ENCODE measurements at regions not wholly inside any gene's neighbourhood (a gene's known extent, or its start where the extent isn't known, plus 50 kb on each side); places are given as distances from the start of the nearest gene placed in this dataset.
"Not testable (repeated sequence)": the region's sequence is repeated elsewhere in the genome, so short reads cannot be mapped to it uniquely, and the experiment has no call there.

DNA sequence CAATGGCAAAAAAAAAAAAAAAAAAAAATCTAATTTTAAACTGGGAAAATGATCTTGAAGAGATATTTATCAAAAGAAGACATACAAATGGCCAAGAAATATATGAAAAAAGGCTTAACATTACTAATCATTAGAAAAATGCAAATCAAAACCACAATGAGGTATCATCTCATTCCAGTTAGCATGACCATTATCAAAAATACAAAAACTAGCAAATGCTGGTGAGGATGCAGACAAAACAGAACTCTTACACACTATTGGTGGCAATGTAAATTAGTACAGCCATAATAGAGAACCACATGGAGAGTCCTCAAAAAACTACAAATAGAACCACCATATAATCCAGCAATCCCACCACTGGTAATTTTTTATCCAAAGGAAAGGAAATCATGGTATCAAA, 489.6 kb downstream of the TNS3 start:
- intact Hi-C loops (cut with micrococcal nuclease) = no loop called here

DNA sequence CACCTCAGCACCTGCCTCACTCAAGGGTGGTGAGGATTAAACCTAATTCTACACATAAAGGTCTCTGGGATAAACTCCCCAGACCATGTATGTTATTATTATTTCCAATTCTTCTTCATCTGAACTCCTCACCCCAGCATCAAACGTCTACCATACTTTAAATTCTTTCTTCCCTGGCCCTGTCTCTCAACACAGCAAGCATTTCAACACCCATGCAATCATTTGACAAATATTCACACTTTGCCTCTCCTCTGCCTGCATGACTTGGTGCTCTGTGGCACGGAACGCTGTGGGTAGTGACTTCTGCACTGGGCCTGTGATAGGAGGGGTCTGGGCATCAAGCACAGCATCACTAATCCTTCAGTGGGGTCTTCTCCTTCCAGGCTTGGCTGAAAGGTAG, 490.8 kb downstream of the TNS3 start:
- intact Hi-C loops (cut with micrococcal nuclease) = no loop called here

DNA sequence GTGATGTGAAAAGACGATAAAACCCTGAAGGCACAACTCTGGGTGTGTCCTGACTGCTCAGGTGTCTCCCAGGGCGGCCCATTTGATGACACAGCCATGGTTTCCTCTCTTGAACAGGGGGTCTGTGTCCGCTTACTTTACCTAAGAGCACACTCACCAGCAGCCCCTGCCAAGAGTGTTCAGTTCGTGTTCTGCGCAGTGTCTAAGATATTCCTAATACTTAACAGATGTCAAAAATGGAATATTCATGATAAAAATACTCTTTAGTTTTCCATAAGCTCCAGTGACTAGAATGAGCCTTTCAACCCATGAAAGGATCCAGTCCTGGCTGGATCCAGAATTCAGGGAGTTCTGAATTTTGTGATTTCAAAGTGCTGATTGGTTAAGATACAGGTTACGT, 492.4 kb downstream of the TNS3 start:
- intact Hi-C loops (cut with micrococcal nuclease) = loop anchor here (1.0 kb wide), 1 partner anchor 1172 kb away; no protein-coding TSS in a partner anchor

DNA sequence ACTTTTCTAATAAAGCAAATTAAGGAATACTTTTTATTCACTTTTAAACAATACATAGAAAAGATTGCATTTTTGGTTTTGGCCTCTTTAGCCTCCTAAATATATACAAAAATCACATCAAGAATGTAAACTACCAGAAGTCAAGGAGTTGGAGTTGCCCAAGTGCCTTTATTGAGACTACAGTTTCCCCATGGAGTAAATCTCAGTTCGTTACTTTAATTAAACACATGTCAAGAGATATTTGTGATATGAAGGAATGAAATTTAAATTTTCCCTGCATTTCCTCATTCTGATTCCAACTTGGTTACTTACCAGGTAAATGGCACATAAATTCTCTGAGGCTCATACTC, 492.9 kb downstream of the TNS3 start:
- intact Hi-C loops (cut with micrococcal nuclease) = loop anchor here (1.0 kb wide), 1 partner anchor 1172 kb away; no protein-coding TSS in a partner anchor

DNA sequence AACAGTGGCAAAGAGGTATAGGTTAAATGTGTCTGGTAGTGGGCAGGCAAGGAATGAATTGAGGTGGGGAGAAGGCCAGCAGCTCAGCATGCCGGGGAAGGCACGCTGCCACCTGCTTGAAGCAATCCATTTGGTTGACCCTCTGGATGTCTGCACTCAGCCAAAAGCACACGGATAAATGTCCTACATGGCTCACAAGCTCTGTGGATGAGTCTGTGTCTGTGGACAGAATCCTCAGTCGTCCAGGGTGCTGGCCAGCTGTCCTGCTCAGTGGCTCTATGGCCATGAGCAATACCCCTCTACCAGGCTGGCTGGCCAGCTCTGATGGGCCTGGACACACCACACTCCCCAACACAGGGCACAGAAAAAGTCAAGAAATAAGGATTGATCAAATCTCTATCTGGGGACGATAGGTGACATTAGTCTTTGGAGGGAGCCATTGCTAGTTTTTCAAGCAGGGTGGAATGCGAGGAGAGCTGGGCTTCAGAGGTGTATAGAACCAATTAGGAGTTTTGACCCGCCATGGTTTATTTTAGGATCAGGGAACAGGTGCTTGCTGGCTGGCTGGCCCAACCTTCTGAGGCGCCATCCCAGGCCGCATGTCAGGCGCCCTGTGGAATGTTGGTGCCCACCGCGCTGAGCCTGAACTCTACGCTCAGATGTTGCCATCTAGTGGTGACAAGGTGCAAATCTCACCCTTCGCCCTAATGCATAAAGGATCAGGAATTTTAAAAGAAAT, 493.4 kb downstream of the TNS3 start:
- intact Hi-C loops (cut with micrococcal nuclease) = loop anchor here (1.0 kb wide), 1 partner anchor 1171 kb away; no protein-coding TSS in a partner anchor

DNA sequence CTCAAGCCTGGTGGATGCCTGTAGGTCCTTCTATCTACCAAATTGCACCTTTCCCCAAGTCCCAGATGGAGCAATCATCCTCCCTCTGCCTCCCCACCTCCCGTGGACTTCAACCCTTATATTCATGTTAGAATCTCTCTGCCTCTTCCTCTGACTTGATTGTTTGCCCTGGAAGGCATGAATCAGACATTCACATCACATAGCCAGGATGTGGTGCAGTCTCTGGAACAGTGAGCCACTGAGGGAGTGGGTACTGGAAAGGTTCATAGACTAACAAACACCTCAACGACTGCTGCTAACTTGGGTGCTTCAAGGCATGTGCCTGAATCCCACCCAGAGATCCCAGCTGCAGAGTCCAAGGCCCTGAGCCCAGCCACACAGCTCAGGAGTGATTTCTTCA, 494.0 kb downstream of the TNS3 start:
- intact Hi-C loops (cut with micrococcal nuclease) = no loop called here

DNA sequence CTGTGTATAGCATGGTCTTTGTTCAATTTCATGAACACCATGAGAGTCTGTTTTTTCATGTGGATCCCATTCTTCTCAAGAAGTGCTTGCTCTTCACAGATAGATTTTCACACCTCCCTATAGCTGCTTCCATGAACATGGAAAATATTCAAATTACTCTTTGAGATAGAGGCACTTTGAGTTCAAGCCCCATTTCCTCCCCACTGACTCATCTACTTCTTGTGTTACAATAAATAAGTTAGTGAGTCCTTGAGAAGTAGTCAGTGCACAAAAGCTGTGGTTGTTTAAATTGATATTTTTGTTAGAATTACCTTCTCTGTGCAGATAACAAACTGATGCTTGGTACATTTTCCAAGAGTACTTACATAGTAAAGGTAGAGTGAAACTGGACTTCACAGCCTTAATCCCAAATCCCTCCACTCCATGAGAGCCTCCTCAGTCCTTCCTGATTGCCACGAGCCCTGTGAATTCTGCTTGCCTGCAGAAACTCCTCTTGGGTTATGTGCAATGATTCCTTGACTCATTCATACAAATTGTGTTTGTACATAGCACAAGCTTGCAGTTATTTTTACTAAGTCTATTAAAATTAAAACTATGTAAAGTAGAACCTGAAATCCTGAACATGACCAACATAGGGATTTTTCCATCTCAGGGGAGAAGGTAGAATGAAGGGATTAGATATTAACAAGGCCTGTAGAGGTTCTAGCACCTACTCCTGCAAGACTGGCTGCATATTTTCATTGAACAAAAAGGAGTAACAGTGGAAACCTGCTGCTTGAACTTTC, 496.2 kb downstream of the TNS3 start:
- intact Hi-C loops (cut with micrococcal nuclease) = no loop called here

DNA sequence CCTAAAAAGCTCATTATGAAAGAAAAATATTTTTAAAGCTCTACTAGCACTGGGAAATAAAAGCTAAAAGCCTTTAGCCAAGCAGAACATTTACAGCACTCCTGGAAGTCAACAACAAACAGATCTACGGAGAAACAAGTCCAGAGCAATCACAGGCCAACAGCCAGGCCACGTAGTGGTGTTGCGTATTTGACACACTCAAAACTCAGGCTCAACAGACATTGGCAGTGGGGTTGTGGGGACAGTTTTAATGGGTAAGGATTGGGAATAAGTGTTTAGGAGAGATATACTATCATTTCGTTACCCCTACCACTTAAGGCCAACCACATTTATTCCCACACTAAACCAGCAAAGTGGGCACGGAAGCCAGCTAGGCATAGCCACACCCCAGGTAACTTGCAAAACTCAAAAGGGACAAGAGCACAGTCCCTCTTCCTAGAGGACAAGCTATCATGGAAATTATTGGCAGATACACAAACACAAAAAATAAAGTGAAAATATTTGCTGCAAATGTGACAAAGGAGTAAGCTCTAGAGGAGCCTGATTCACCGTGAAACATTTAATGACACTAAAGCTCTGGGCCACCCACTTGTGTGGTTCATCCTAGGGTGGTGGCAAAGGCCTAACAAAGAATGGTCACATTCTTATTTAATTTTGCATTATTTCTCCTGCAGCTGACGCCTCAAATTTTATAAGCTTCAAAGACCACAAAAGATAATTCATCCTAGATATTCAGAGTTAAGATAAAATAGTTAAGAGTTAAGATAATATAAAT, 498.2 kb downstream of the TNS3 start:
- intact Hi-C loops (cut with micrococcal nuclease) = no loop called here

DNA sequence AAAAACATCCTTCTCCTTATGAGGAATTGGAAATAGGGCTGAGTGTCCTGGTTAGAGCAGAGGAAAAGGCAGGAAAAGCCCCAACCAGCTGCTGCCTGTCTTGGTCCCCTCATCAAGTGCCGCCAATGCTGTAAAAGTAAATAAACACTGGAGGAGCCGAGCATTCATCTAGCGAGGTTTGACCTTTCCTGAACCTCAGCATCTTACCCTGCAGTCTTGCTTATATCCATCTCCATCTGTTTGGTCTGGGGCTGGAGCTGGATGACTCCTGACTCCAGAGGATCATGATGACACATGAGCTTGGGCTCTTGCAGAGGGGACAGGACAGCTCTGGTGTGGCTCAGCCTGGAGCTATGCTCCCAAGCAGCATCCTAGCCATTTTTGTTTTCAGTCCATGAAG, 501.1 kb downstream of the TNS3 start:
- intact Hi-C loops (cut with micrococcal nuclease) = no loop called here

DNA sequence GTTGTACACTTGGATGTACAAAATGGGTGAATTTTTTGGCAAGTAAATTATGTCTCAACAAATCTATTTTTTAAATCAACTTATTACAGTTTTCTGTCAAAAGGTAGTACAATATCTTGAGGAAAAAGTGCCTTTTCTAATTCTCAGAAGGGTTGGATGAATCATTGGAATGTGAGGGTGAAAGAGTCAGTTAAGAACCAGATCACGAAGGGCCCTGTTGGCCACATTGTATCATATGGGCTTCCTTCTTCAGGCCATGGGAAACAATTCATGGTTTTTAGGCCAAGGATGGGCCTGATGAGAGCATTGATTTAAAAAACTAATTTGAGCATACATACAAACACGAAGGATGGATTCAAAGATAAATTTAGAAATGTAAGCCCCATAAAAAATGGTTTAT, 503.7 kb downstream of the TNS3 start:
- intact Hi-C loops (cut with micrococcal nuclease) = no loop called here

DNA sequence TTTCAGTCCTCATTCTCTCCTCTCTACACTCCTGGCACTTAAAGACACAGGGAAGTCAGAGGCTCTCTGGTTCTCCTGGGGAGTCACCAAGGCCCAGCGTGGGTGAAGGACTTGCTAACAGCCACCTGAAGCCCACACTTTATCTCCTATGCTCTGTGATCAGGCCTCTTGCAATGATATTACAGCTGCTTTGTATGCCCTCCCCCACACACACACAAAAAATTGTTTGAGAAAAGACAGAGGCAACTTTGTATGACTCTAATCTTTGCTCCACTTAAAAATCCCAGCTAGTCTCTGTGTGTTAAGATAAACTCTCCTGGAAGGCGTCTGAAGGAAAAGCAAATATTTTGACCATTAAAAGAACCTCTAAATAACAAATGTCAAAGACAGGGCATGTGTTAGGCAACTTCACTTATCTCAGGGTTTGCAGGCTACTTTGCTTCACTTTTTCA, 507.2 kb downstream of the TNS3 start:
- intact Hi-C loops (cut with micrococcal nuclease) = no loop called here

DNA sequence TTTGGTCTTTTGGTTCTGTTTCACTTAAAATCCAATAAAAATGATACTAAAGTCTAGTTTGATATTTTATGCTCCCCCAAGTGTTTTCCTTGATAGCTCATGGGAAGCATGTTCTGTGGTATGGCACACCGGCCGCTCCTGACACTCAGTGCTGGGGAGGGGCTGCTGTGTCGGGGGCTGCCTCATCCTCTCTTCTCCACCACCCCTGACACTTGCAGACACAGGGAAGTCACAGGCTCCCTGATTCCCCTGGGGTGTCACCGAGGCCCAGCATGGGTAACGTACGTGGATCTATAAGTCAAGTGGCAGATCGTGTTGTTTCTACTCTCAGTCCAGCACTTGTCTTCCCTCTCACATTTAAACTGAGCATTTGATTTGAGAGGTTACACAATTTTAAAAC, 508.6 kb downstream of the TNS3 start:
- intact Hi-C loops (cut with micrococcal nuclease) = no loop called here

DNA sequence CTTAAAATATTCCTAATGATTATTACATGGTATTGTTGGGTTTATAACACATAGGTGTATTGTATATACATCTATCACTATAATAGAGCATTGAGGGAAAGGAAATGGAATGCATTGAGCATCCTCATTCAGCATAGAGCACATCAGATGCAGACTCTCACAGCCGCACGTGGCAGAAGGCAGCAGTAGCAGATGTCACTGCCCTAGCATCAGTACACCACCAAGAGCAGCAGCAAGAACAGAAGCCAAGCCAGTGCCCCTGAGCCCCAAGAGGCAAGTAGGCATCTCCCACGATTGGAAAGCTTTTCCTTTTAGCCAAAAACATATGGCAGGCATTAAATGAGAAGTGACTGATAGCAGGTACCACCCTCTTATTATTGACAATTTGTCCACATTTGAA, 510.0 kb downstream of the TNS3 start:
- intact Hi-C loops (cut with micrococcal nuclease) = no loop called here

DNA sequence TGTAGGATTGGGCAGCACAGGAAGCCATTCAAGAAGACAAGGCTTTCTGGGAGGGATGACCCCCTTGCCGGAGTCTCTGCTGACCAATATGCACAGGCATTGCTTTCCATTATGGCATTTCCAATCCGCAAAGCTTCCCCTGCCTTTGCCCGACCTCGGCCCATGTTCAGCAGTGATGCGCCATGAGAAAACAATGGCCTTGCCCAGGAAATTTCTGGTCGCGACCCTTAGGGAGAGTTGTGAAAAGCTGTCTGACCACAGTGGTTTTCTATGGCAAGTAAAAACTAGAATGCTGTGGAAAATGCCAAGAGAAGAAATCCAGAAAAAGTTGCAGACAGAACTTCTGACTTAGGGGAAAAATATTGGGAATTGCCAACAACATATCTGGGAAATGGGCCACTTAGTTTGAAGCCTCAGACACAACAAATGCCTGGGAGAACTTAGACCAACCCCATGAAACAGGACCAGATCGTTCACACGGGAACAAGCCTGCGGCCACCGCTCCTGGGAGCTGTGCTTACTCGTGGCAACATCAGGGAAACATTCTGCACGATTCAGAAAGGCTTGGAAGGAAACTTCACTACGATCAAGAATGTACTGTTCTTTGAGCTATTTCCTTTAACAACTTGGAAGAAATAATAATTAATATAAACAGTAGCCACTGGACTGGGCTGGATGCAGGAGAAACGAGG, 512.4 kb downstream of the TNS3 start:
- intact Hi-C loops (cut with micrococcal nuclease) = no loop called here

DNA sequence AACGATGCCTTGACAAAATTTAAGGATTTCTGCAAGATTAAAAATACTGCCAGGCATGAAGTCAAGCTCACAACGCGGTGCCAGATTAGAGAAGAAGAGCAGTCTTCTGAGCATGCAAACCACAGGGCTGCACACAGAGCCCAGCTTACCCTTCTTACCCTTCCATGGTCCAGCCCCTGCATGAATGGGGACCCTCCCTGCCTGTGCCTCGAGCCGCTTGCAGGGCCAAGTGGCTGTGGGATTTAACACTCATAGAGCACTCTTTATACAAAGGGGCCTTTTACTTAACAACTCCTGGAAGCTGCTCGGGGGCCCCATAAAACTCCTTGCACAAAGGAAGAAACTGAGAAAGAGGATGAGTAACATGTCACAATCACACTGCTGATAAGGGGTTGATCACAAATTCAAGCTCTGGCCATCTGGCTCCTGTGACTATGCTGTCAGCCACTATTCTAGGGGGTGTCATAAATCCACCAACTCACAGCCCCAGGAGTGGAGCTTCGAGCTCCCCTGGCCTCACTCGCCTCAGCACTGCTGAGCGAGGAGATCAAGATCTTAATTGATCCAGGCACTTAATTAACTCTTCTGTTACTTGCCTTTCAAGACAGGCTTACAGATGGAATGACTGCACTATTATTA, 514.8 kb downstream of the TNS3 start:
- intact Hi-C loops (cut with micrococcal nuclease) = no loop called here

DNA sequence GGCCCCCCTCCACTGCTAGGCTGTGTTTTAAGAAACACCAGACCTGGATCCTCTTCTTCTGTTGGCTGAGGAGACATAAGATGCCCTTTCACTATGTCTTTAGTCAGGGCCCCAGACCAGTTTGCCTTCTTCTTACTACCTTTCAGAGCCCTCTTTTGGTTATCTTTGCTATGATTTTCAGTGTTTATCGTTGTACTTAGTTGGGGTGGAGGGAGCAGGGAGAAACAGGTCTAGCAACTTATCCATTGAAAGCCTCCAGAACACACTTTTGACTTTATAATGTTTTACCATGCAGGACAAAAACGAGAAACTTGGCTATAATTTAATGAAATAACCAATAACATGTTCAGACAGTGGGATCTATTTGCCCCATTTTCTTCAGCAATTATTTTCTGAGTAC, 525.2 kb downstream of the TNS3 start:
- intact Hi-C loops (cut with micrococcal nuclease) = no loop called here

DNA sequence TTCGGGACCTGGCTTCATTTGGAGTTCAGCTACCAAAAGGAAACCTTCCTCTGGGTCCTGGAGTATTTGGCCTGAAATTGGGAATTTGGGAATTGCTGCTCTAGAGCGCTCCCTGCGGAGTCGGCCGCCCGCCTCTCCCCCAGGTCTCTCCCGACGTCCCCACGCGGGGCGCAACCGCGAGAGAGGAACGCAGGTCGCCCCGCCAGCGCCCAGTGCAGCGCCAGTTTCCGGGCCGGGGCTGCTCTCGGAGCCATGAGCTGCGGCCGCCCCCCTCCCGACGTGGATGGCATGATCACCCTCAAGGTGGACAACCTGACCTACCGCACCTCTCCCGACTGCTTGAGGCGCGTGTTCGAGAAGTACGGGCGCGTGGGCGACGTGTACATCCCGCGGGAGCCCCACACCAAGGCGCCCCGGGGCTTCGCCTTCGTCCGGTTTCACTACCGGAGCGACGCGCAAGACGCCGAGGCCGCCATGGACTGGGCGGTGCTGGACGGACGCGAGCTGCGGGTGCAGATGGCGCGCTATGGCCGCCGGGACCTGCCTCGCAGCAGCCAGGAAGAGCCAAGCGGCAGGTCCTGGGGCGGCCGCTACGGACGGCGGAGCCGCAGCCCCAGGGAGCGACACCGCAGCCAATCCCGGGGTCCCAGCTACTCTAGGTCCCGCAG, 529.2 kb downstream of the TNS3 start:
- intact Hi-C loops (cut with micrococcal nuclease) = not testable (repeated sequence)

DNA sequence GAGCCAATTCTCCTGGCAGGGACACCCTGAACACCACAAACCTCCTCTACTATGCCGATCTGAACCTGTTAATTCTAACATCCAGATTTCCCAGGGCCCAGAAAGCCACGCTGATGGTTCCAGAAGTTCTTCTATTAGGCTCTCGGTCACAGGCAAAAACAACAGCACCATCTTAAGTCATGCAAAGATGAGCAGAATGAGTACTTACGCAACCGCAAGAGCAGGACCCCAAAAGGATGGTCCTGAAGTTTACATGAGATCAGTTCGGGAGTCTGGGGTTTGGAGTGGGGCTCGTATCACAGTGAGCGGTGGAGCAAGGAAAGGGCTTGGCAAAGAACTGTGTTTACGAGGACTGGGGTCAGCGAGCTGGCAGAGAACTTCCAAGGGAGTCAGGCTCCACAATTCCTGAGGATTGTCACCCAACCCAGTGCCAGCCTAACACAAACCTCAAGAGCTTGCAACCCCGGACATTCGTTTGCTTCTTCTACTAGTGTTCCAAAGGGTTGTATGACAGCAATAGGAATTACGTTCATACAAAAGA, 532.6 kb downstream of the TNS3 start:
- intact Hi-C loops (cut with micrococcal nuclease) = no loop called here

DNA sequence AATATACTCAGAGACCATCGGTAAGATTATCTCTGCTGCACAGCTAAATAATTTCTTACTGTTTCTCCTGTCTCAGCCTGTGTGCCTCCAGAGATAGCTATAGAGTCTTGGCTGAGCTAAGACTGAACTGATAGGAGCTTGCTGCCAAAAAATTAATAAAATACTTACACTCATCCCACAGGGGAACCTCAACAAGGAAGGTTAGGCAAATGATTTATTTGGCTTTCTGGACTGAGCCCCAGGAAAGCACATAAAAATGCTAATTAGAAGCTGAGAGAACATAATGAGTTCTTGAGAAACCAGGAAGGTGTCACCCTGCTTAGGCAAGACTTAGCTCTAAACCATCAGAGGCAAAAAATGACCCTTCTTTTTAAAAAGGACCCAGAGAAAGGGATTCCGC, 534.5 kb downstream of the TNS3 start:
- intact Hi-C loops (cut with micrococcal nuclease) = no loop called here

DNA sequence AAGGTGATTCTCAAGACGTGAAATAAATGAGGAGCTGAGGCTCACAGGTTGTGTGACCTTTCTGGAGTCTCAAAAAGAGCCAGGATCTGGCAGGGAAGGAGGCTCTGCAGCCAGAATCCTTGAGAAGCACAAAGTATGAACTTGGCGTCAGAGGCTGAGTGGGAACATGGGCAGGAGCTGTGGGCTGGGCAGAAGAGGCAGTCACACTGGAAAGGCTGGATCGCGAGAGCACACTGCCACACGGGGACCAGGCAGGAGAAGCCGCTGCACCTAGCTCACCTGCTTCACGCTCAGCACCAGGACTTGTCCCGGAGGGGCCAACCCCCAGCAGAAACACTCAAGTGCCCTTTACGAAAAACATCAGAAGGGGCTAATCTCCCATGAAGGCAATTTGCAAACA, 535.0 kb downstream of the TNS3 start:
- intact Hi-C loops (cut with micrococcal nuclease) = no loop called here

Measured in T-helper 2 cell treated with Interferon-gamma antibody and Interleukin-4, amounts not matched to agents 100 ng/mL and 5 ng/mL, for 36 hours (primary cell).